Panc1 (cell line): ENCODE measurements at regions not wholly inside any gene's neighbourhood (a gene's known extent, or its start where the extent isn't known, plus 50 kb on each side); places are given as distances from the start of the nearest gene placed in this dataset.

Experiments used
- CTCF ChIP-seq: fragments of 450-650 bp; IDR thresholded peaks from 2 replicates; pipeline ENCODE4 v1.5.1; 2017; ENCODE audit warnings: mild to moderate bottlenecking
- POLR2AphosphoS5 ChIP-seq: IDR thresholded peaks from 2 replicates; pipeline ENCODE4 v1.6.1; 2012; ENCODE audit warnings: mild to moderate bottlenecking, low read depth, low read length, moderate library complexity
- REST ChIP-seq, 2 experiments: IDR thresholded peaks; 2 replicates each; pipeline ENCODE4 v1.6.1; 2011 to 2012; ENCODE audit warnings: low read depth in 2 of 2, control low read depth in 1 of 2, low read length in 1 of 2, mild to moderate bottlenecking in 1 of 2, moderate library complexity in 1 of 2; ENCODE audit not compliant: insufficient read depth in 1 of 2
- SIN3A ChIP-seq: IDR thresholded peaks from 2 replicates; pipeline ENCODE4 v1.6.1; 2012; ENCODE audit warnings: low read depth, mild to moderate bottlenecking, low read length, moderate library complexity, borderline replicate concordance; ENCODE audit not compliant: insufficient read depth
- TCF7L2 ChIP-seq: IDR thresholded peaks from 2 replicates; pipeline ENCODE4 v1.6.1; 2011; ENCODE audit warnings: mild to moderate bottlenecking, low read depth, low read length, inconsistent platforms

GRCh38 chr2:183594150-183594549 is 469.9 kb downstream of the NUP35 start:
- no peak for TF ChIP-seq REST (IDR thresholded peaks at IDR 0.05; ENCODE audit: insufficient read depth in 1 of 2, low read depth in 2 of 2, low read length in 1 of 2)
- no peak for TF ChIP-seq CTCF
- TF ChIP-seq TCF7L2, result no peak
- TF ChIP-seq POLR2AphosphoS5, result no peak
- TF ChIP-seq SIN3A, result no peak
